Hepatic stellate cell (primary cell): ENCODE measurements at regions not wholly inside any gene's neighbourhood (a gene's known extent, or its start where the extent isn't known, plus 50 kb on each side); places are given as distances from the start of the nearest gene placed in this dataset.
"Not testable (repeated sequence)": the region's sequence is repeated elsewhere in the genome, so short reads cannot be mapped to it uniquely, and the experiment has no call there.

Experiments used
- DNase-seq: peaks from one replicate; pipeline ENCODE4 v3.0.0; 2011; ENCODE audit warnings: low spot score

DNA sequence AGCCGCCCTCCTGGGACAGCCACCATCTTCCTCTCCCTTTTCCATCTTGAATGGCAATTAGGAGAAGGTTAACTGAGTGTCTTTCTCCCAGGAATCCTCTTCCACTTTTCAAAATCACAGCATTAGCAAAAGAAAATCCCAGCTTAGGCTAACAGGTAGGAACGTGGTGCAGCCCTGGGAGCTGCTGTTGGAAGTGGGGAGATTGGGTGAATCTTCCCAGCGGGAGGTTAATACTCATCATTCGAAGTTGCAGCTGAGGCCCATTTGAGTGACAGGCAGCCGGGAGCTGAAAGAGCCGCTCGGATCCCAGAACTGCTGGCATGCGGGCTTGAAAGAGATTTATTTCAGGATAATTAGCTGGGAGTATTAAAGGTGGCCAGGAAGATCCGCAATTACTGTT is 306.0 kb downstream of the BCL11A start:
- DNase-seq: no peak

DNA sequence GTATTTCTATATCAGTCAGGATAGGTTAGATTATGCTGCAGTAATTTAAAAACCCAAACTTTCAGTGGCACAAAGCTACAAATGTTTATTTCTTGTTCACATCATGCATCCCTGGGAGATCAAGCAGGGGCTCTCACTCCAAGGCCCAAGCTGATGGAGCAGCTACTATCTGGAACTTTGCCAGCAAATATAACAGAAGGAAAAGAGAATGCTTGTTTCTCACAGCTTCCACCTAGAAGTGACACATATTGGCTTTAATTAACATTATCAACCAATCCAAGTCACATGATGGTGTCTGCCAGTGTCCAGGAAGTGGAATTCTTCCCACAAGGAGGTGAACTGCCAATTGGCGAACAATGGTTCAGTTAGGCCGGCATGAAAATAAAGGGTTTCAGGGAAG is 306.9 kb downstream of the BCL11A start:
- DNase-seq: no peak

DNA sequence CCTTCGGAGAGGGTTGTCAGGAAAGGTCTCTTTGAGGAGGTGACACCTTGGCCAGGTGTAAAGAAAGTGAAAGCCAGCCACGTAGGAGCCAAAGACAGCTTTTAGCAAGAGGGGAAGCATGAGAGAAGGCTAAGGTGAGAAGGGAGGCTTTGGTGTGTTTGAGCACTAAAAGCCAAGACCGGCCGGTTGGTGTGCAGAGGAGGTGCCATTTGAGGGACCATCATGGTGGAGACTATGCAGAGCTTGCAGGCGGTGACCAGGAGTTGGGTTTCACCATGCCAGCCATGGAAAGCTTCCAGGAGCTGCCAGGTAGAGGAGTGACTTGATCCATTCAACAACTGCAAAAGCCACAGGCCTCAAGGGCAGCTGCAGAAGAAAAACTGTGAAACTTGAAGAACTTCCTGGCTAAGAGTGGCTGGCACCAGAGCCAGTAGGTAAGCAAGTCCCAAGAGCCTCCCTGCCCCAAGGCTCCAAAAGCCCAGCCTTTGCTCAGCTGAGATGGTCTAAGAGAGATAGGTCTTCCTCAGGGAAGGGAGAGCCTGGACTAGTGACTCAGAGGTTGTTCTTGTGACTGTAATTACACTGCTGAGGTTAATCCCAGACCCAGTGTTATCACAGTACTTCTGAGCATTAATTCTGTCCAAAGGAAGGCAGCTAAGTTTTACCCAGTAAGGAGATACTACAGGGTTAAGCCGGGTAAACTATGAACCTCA is 319.0 kb downstream of the BCL11A start:
- DNase-seq: no peak

DNA sequence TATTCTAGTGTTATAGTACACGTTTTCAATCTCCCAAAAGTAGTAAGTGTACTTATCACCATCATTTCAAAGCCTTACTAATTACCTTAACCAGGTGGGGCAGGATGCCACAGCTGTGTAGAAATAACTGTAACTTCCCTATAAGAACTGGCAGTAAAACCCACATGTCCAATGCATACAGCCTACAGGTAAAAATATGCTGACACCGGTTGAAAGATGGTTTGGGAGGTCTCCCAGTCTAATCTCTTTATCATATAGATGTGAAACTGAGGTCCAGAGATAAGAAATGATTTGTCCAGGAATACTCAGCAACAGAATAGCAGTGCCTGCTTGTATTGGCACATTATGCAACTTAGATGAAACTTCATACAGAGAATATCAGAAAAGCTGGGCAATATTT is 322.9 kb downstream of the BCL11A start:
- DNase-seq: no peak

DNA sequence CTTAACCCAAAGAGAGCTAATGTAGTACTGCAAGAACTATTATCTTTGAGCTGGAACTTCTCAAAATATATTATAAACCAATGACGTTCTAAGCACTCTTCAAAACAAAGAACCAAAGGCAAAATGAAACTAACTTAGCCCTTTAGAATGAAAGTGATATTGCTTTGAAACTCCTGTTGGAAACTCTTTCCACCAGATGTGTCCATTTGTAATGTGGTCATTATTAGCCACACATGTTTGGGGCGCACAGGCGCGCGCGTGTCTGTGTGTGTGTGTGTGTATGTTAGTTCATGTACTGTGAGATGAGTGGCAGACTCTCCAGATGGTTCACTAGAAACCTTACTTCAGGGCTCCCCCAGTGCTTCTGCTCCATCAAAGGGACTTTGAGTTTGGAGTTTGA is 323.4 kb downstream of the BCL11A start:
- DNase-seq: no peak

DNA sequence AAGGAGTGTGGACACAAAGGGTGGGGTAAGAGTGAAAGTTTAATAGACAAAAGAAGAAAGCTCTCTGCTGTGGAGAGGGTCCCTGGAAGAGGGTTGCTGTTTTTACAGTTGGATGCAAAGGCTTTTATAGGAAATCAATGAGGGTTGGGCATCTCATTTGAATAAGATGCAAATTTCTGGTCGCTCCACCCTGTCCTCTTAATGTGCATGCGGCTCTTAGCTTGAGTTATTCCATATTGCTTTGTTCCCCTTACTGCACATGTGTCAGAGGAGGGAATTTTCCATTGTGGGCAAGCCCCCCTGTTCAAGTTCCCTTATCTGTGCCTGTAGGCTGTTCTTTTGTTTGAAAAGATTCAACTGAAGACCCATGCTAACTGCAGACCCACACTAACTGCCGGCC is 326.5 kb downstream of the BCL11A start:
- no peak for DNase-seq

DNA sequence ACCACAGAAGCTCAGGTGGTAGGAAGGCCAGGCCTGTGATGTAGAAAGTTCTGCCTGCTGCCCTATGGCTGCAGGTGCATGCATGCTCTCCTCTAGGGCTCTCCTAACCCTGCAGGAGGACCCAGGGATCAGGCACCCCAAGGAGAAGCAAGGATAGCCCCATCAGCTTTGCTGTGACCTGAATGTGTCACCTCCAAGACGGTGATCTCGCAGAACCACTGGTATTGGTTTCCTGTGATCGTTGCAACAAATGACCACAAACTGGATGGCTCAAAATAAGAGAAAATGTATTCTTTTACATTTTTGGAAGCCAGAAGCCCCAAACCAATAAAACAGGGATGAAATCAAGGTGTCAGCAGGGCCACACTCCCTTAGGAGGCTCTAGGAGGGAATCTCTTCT is 327.3 kb downstream of the BCL11A start:
- no peak for DNase-seq

DNA sequence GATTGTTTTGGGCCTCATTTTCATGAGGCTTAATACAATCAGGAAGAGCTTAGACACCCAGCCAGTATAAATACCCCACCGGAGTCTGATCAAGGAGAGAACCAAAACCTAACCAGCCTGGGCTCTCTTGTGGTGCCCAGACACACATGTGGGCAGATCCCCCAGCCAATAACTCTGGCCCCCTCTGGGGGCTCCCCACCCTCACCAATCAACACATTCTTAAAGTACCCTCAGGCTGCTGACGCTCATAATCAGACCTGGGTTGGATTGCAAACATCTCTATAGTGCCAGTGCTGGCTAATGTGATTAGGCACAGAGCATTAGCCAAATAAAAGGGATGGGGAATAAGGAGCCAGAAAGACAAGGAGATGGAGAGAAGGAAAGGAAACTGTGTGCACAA is 329.6 kb downstream of the BCL11A start:
- DNase-seq: no peak

DNA sequence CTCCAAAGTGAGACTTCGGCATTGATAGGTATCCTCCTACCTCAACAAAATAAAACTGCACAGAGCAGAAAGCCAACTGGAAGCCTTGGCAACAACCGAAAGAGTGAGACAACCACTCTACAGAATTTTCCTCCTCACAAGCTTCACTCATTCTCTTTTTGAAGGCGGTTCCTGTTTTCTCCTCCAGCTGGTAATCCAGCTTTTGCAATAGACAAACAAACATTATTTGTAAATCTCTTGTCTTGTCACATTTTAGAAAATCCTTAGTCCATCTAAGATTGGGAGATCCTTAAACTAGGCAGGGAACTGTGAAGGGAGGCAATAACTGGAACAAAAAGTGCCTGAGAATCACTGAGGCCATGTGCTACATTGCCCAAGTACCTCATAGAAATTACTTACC is 332.4 kb downstream of the BCL11A start:
- no peak for DNase-seq

DNA sequence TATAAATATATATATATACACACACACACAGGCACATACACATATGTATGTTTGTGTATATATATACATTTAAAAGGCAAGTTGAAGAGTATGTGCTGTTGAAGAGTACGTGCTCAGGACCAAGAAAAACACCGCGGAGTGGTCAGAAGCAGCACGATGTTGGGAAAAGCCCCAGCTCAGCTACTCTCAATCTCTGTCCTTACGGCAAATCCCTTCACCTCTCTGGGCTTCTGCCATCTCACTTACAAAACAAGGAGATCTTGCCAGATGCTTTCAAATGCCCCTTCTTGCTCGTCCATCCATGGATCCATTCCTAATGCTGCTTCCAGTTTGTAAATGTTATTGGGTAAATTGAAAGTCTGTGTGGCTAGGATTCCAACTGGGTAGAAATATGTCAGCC is 333.9 kb downstream of the BCL11A start:
- DNase-seq: no peak

DNA sequence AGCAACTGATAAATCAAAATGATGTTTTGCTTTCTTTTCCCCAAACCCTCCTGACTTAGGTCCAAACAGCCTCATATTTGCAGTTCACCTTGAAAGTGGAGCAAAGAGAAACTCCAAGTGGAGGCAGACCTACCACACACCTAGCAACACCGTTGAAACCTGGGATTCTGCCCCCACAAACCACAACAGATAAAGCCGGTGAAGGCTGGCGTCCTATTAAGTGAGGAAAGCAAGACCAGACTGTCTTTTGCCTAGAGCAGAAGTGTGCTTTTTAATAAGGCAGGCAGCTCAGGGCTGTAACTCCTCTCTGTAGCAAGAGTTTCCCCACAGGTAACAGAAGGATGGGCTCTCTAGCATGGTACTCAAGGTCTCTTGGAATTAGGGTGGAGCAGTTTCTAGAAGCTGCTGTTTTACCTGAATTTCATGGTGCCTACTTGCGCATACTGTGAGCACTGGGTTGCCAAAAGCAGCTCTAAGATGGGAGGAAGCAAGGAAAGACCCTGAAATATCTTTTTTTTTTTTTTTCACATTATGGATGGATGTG is 336.9 kb downstream of the BCL11A start:
- DNase-seq: no peak

DNA sequence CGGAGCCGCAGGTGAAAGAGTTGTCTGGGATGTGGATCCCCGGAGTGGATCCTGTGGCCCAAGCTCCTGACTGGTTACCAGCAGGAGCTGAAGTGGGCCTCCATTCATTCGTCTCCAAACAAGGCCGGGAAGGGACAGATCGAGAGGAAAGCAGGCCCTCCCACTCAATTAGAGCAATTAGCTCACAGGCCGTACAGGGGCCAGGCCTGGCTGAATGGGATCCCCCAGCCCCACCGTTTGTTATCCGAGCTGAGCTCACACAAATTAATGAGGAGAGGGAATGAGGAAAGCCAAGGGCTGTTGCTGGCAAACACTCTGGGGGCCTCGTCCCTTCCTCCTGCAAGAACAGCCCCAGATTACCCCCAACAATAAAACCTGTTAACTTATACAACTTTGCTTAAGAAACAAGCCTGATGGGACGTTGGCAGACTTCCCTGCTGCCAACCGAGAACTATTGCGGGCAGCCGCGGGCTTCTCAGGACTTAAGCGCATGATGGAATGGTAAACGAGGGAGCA is 338.0 kb downstream of the BCL11A start:
- DNase-seq: no peak

DNA sequence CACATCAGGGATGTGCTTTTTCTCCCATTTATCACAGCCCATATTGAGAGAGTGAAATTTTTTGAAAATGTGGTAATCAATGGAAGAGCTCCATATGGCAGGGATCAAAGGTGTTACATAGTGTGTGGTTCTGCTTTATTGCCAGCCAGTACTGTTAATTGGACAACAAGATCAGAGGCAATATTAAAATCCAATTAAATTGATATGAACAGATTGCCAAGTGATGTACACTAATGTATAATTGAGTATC is 338.9 kb downstream of the BCL11A start:
- no peak for DNase-seq

DNA sequence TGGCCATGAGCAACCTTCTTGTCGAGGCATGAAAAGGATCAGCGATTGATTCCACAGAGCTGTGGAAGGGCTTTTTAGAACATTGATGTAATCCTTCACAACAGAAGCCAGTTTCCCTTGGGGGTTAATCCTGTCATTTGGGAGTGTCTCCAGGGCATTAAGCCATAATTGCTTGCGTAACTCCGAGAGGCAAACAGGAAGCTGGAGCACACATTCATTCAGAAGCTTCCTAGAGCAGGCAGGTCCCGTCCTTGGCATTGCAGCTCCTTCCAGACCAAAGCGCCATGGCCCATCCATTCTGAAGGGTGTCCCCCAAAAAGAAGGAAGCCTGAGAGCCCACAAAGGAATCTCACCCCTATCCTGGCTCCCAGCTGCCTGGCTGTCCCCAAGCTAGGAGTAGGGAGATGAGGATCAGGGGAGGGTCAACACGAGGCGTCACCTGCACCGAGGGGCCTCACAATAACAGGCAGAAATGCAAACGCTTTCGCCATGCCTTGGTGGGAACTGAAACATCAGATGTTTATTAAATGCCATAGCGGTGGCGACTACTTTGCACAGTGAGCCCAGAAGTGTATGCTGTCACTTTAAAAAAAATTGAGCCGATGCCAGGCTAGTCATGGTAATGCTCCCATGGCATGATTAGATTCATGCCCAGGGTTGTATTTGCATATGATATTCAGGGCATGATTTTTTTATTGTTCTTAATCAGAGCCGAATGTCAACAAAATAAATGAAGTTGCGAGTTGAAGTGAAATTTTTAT is 339.4 kb downstream of the BCL11A start:
- no peak for DNase-seq

DNA sequence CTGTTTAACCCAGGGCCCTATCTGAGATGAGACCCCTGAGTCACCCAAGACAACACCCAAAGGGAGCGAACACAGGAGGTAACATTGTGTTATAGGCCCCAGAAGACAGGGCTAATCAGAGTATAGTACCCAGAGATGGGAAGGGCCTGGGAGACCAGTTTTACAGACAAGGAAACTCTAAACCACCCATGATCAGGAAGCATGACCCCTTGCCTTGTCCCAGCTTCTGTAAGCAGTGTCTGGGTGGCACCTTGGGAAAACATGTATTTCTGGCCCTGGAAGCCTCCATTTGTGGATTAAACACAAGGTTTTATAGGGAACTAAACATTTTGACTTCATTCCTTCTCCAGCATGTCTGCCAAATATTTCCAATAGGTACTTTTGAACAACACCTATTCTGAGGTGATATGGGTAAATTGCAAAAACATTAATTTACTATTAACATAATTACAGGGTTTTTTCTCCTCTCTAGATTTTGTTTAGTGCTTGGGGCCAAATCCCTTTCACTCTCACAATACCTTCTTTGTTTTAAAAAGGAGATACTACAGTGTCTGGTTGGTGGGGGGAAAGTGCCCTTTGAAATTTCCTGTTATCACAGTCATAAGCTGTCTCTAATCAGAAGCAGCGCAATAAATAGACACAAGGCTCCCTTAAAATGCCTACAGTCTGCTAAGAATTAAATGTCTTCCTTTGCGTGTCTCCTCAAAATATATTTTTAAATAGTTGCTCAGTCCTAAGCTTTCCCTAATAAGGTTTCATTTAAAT is 341.1 kb downstream of the BCL11A start:
- no peak for DNase-seq

DNA sequence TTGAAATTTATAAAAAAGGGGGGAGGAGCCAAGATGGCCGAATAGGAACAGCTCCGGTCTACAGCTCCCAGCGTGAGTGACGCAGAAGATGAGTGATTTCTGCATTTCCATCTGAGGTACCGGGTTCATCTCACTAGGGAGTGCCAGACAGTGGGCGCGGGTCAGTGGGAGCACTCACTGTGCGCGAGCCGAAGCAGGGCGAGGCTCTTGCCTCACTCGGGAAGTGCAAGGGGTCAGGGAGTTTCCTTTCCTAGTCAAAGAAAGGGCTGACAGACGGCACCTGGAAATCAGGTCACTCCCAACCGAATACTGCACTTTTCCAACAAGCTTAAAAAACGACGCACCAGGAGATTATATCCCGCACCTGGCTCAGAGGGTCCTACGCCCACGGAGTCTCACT is 364.4 kb downstream of the BCL11A start:
- DNase-seq: not testable (repeated sequence)

DNA sequence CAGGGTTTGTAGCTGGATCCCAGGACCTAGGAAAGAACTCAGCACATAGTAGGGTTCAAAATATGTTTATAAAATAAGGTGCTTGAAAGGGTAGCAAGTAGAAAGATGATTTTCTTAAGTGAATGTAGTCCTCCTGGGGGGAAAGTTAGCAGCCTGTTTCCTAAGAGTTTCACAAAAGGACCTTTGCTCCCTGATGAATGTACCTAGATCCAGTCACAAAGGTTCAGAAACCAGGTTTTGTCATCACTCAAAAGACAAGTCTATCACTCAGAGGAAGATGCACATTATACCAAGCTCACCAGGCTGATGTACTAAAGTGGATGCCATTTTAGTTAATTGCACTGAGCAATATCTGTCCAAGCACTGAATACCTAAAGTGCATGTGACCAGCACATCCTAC is 378.2 kb downstream of the BCL11A start:
- DNase-seq: no peak

DNA sequence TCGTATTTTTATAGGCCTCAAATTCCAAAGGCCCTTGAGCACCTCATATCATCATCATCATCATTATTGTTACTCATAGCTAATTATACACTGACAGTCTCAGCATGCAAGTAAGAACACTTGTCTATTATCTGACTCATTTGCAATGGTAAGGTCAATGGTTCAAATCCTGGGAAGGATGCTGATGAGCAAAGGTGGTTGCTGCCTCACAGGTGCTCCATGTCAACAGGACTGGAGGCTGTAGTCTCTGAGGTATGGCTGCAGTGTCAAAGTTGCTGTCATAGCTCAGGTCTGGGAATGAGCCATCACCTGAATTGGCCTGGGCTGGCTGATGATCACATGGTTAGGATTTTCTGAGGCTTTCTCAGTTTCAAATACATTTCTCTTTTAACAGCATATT is 379.3 kb downstream of the BCL11A start:
- DNase-seq: no peak

DNA sequence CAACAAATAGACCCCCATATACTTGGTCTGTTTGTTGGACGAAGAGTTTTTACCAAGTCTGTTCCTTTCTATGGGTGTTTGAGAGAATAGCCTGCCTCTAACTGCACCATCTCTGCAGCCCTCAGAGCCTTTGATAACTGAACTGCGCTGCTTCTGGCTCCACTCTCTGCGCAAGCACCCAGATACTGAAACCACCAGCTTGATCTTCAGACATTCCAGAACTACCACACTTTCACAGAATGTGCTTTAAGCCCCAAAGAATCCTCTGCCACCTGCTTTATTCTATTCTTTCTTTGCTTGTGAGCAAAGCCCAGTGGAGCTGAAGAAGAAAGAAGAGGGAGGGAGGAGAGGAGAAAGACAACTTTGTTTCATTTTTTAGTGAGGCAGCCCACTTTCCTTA is 380.7 kb downstream of the BCL11A start:
- DNase-seq: no peak

DNA sequence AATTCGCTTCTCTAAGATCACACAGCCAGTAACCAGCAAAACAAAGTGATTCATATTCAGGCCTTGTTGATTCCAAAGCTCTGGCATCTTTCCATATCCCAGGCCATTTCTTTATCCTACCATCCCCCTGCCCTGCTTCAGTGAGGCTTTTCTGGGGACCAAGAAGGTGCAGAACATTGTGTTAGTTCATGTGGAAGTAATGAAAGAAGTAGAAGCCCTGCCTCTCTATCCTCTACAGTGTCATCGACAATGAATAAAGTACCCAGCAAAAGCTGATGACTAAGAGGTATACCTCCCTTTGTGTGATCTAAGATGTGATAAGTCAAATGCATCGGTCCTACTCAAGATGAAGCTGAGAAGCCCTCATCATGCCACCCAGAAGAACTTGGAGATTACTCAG is 383.2 kb downstream of the BCL11A start:
- no peak for DNase-seq

DNA sequence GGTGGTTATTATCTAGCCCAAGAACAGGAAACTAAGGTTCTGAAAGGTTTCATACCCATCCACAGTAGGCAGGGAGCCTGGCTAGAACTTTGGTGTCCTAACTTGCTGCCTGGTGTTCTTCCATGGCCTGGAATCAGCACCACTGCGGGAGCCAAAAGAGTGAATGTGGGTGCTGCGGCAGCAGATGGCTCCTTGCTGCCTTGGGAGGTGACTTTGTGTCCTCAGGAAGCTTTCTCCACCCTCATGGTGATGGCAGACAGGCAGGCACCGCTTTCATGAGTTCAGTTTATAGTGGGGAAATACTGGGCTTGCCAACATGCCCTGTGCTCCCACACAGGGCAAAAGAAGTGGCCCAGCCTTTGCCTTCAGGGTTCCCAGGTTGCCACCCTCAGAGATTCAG is 385.2 kb downstream of the BCL11A start:
- DNase-seq: no peak

DNA sequence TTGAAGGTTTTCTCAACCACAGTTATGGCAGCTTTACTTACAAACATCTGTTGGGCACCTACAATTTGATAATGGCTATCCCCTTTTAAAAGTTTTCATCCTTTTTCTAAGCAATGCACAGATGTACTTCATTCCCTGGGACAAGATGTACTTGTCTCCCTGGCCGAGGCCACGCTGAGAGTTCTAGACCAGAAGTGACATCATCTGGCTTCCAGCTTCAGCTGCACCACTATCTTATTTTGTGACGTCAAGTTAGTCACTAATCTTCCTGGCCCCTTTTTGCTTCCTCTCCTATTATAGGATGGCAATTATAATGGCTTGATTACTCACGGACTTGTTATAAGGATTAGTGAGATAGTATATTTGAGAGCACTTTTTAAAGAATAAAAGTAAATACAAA is 386.4 kb downstream of the BCL11A start:
- no peak for DNase-seq

DNA sequence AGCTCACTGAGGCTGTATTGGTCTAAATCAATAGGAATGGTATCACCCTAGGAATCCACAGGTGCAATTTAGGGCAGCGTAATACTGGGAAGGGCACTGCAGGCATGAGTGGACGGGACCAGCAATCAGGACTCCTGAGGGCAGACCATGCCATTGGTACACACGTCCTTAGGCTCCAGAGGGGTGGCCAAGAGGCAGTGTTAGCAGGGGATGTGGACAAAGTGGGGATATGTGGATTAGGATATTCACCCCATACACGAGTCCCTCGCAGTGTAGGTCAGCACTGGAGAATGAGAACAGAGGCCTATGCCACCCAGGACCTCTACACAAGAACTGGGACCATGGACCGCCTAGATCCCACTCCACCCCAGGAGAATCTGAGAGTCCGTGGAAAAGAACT is 389.8 kb downstream of the BCL11A start:
- DNase-seq: no peak
